Inflammatory macrophage (primary cell): ENCODE measurements at regions not wholly inside any gene's neighbourhood (a gene's known extent, or its start where the extent isn't known, plus 50 kb on each side); places are given as distances from the start of the nearest gene placed in this dataset.
"Not testable (repeated sequence)": the region's sequence is repeated elsewhere in the genome, so short reads cannot be mapped to it uniquely, and the experiment has no call there.

ENCODE experiments used
- DNase-seq, 2 donors: peaks; one replicate each; pipeline ENCODE4 v3.0.0-alpha.2; 2020 to 2022

GRCh38 chr13:57784633-57785032, 153.1 kb downstream of the PCDH17 start:
- DNase-seq = no peak

- DNase-seq = no peak
Observed at GRCh38 chr13:57787058-57787791, 155.7 kb downstream of the PCDH17 start.

- DNase-seq = no peak
Observed at GRCh38 chr13:57799624-57800023, 168.1 kb downstream of the PCDH17 start.

- no peak for DNase-seq
Observed at GRCh38 chr13:57813651-57814050, 182.1 kb downstream of the PCDH17 start.

GRCh38 chr13:57815600-57815999, 184.1 kb downstream of the PCDH17 start:
- no peak for DNase-seq

- DNase-seq = no peak
Observed at GRCh38 chr13:57820924-57821323, 189.4 kb downstream of the PCDH17 start.

GRCh38 chr13:57823704-57824103, 192.2 kb downstream of the PCDH17 start:
- no peak for DNase-seq

- DNase-seq = no peak
Observed at GRCh38 chr13:57824121-57824520, 192.6 kb downstream of the PCDH17 start.

GRCh38 chr13:57825066-57825465, 193.5 kb downstream of the PCDH17 start:
- no peak for DNase-seq

GRCh38 chr13:57829496-57829895, 198.0 kb downstream of the PCDH17 start:
- DNase-seq = no peak

GRCh38 chr13:57832187-57832586, 200.6 kb downstream of the PCDH17 start:
- DNase-seq = no peak

GRCh38 chr13:57837801-57838200, 206.3 kb downstream of the PCDH17 start:
- DNase-seq = no peak

- DNase-seq = no peak
Observed at GRCh38 chr13:57843521-57843920, 212.0 kb downstream of the PCDH17 start.

GRCh38 chr13:57846600-57847173, 215.1 kb downstream of the PCDH17 start:
- DNase-seq = peak in 1 of 2 donors; percentile 1

GRCh38 chr13:57857945-57858344, 226.4 kb downstream of the PCDH17 start:
- DNase-seq = no peak

GRCh38 chr13:57858376-57858775, 226.8 kb downstream of the PCDH17 start:
- DNase-seq = no peak

GRCh38 chr13:57862879-57863278, 231.3 kb downstream of the PCDH17 start:
- no peak for DNase-seq

GRCh38 chr13:57865600-57866294, 234.2 kb downstream of the PCDH17 start:
- DNase-seq = no peak

- DNase-seq = no peak
Observed at GRCh38 chr13:57874530-57874929, 243.0 kb downstream of the PCDH17 start.

- DNase-seq = no peak
Observed at GRCh38 chr13:57877601-57878000, 246.1 kb downstream of the PCDH17 start.

GRCh38 chr13:57878291-57878690, 246.7 kb downstream of the PCDH17 start:
- no peak for DNase-seq

- no peak for DNase-seq
Observed at GRCh38 chr13:57897225-57897624, 265.7 kb downstream of the PCDH17 start.

- DNase-seq = no peak
Observed at GRCh38 chr13:57899096-57899495, 267.6 kb downstream of the PCDH17 start.

- not testable (repeated sequence) for DNase-seq
Observed at GRCh38 chr13:57909833-57910232, 278.3 kb downstream of the PCDH17 start.
